ENCODE measurements at regions not wholly inside any gene's neighbourhood (a gene's known extent, or its start where the extent isn't known, plus 50 kb on each side); places are given as distances from the start of the nearest gene placed in this dataset.

DNA sequence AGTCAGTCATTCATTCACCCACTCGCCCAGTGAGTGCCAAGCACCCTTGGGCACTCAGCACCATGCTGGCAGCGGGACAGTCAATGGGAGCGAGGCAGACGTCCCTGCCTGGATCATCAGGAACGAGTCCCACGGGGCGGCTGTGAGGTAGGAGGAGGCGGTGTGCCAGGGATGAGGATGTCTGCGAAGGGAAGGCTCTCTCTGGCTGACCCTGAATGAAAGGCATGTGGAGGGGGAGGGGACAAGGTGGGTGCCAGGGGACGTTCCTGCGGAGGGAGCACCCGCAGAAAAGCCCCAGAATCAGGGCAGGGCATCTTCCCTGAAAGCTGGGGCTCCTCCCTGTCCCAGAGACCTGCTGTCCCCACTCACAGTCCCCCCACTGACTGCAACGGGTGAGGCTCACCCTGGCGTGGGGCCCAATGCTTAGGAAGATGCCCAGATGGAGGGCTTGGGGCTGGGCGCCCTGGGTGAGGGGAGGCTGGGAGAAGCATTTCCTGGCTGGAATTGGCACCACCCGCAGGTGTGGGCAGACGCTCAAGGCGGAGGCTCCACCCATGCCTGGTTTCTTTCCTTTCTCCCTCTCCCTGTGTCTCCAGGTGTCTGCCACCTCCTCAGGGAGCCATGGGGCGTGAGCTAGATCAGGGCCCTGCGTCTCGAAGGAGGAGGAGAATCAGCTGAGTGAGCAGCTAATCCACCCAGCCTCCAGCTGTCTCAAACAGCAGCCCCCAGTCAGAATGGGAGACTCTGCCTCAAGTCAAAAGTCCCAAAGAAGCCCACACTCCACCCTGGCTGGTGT, 179.0 kb upstream of the PPP1R26 start:
- TF ChIP-seq EZH2 (IDR thresholded peaks at IDR 0.05; ENCODE audit: borderline replicate concordance): no peak
- TF ChIP-seq, protein P1, sequence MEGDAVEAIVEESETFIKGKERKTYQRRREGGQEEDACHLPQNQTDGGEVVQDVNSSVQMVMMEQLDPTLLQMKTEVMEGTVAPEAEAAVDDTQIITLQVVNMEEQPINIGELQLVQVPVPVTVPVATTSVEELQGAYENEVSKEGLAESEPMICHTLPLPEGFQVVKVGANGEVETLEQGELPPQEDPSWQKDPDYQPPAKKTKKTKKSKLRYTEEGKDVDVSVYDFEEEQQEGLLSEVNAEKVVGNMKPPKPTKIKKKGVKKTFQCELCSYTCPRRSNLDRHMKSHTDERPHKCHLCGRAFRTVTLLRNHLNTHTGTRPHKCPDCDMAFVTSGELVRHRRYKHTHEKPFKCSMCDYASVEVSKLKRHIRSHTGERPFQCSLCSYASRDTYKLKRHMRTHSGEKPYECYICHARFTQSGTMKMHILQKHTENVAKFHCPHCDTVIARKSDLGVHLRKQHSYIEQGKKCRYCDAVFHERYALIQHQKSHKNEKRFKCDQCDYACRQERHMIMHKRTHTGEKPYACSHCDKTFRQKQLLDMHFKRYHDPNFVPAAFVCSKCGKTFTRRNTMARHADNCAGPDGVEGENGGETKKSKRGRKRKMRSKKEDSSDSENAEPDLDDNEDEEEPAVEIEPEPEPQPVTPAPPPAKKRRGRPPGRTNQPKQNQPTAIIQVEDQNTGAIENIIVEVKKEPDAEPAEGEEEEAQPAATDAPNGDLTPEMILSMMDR (IDR thresholded peaks at IDR 0.05; ENCODE audit: poor library complexity): no peak
